ENCODE measurements at regions not wholly inside any gene's neighbourhood (a gene's known extent, or its start where the extent isn't known, plus 50 kb on each side); places are given as distances from the start of the nearest gene placed in this dataset.

GRCh38 chr20:39518654-39519053, 556.5 kb downstream of the DHX35 start:
- no peak for DNase-seq
- Mint-ChIP-seq H3K36me3 (ENCODE audit: low read depth) (peaks cover 4% of the 10 kb centered on the region; the same call in 1 of the 2 replicates), H3K9me3 (peaks cover 53% of the 10 kb centered on the region), H3K4me1 (ENCODE audit: low read depth) (no peaks in the 10 kb centered on the region), H3K27me3 (ENCODE audit: insufficient read depth) (no peaks in the 10 kb centered on the region; the same call in 1 of the 2 replicates), H3K27ac (no peak overlapping the region), H3K4me3 (no peak overlapping the region)
- no peak for TF ChIP-seq CTCF (IDR thresholded peaks at IDR 0.05)

DNA sequence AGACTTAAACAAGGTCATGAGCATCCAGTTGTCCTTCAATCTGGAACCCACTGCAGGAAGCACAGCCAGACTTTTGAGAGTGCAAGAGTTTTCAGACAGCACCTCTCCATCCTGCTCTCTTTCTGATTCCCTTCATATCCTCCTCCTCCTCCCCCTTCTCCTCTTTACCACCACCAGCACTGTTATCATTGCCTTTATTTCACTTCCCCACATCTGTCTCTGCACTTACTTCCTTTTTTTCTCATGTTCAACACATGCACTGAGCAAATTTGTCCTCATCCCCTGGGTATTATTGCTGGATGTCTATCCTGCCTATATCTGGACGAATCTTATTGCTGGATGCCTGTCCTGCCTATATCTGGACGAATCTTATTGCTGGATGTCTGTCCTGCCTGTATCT, 554.8 kb downstream of the DHX35 start:
- Mint-ChIP-seq H3K27ac (no peak overlapping the region), H3K4me3 (no peak overlapping the region), H3K4me1 (ENCODE audit: low read depth) (no peaks in the 10 kb centered on the region), H3K36me3 (ENCODE audit: low read depth) (peaks cover 4% of the 10 kb centered on the region; the same call in 1 of the 2 replicates), H3K27me3 (ENCODE audit: insufficient read depth) (no peaks in the 10 kb centered on the region; the same call in 1 of the 2 replicates), H3K9me3 (peaks cover 52% of the 10 kb centered on the region)
- no peak for DNase-seq
- TF ChIP-seq CTCF (IDR thresholded peaks at IDR 0.05), result no peak

DNA sequence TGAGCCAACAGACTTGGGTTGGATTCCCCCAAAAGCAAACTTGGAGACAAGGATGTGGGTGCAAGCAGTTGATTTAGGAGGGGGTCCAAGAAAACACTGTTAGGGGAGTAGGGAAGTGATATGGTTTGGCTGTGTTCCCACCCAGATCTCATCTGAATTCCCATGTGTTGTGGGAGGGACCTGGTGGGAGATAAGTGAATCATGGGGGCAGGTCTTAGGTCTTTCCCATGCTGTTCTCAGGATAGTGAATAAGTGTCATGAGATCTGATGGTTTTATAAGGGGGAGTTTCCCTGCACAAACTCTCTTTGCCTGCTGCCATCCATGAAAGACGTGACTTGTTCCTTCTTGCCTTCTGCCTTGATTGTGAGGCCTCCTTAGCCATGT, 542.6 kb downstream of the DHX35 start:
- Mint-ChIP-seq H3K36me3 (ENCODE audit: low read depth) (no peaks in the 10 kb centered on the region), H3K27me3 (ENCODE audit: insufficient read depth) (no peaks in the 10 kb centered on the region), H3K9me3 (peaks cover 33% of the 10 kb centered on the region), H3K27ac (no peak overlapping the region), H3K4me3 (no peak overlapping the region), H3K4me1 (ENCODE audit: low read depth) (no peaks in the 10 kb centered on the region)
- DNase-seq, result no peak
- no peak for TF ChIP-seq CTCF (IDR thresholded peaks at IDR 0.05)

GRCh38 chr20:39503902-39504709, 542.0 kb downstream of the DHX35 start:
- TF ChIP-seq CTCF (IDR thresholded peaks at IDR 0.05), result no peak
- H3K36me3 Mint-ChIP-seq (ENCODE audit: low read depth), result no peaks in the 10 kb centered on the region
- no peak for DNase-seq
- no peaks in the 10 kb centered on the region for H3K4me1 Mint-ChIP-seq (ENCODE audit: low read depth)
- H3K27me3 Mint-ChIP-seq (ENCODE audit: insufficient read depth), result no peaks in the 10 kb centered on the region
- peaks cover 35% of the 10 kb centered on the region for H3K9me3 Mint-ChIP-seq
- H3K4me3 Mint-ChIP-seq, result no peak overlapping the region
- no peak overlapping the region for H3K27ac Mint-ChIP-seq

- Mint-ChIP-seq H3K27me3 (ENCODE audit: insufficient read depth) (no peaks in the 10 kb centered on the region), H3K9me3 (peaks cover 67% of the 10 kb centered on the region), H3K4me3 (no peak overlapping the region), H3K4me1 (ENCODE audit: low read depth) (no peaks in the 10 kb centered on the region), H3K36me3 (ENCODE audit: low read depth) (peaks cover 6% of the 10 kb centered on the region; the same call in 1 of the 2 replicates), H3K27ac (no peak overlapping the region)
- DNase-seq, result no peak
- TF ChIP-seq CTCF (IDR thresholded peaks at IDR 0.05), result no peak
Measured at GRCh38 chr20:39492223-39492797, 530.2 kb downstream of the DHX35 start.
